B cell (primary cell): ENCODE measurements at regions not wholly inside any gene's neighbourhood (a gene's known extent, or its start where the extent isn't known, plus 50 kb on each side); places are given as distances from the start of the nearest gene placed in this dataset.
"Not testable (repeated sequence)": the region's sequence is repeated elsewhere in the genome, so short reads cannot be mapped to it uniquely, and the experiment has no call there.

Experiments used
- ATAC-seq: fragments of 200-7000 bp; cut with Tn5 transposase; one replicate; pipeline ENCODE4 v1.10.0; 2021; ENCODE audit warnings: low read depth, mild to moderate bottlenecking, moderate number of reproducible peaks, moderate library complexity
- CTCF ChIA-PET: fragments of 350-600 bp; sonication (Branson Sonifier 250); formaldehyde crosslinking; loops from one replicate; lab custom pipeline; 2021; ENCODE audit warnings: antibody characterized with exemption, inconsistent platforms; lab: Charles Lee
- POLR2A ChIA-PET: fragments of 350-600 bp; sonication (Branson Sonifier 250); formaldehyde crosslinking; loops from one replicate; lab custom pipeline; 2021; ENCODE audit warnings: antibody characterized with exemption; lab: Charles Lee
- DNase-seq: peaks from one replicate; pipeline ENCODE4 v3.0.0; 2013
- H2AFZ ChIP-seq: 2 replicates; pipeline ENCODE4 v1.6.1; 2012; ENCODE audit warnings: mild to moderate bottlenecking, low read depth, low read length; ENCODE audit not compliant: insufficient read depth, poor library complexity, severe bottlenecking
- H3K27ac ChIP-seq, 2 donors: 1 replicate in 1 of 2; 2 replicates in 1 of 2; pipeline ENCODE4 v1.5.1; 2012 to 2013; ENCODE audit warnings: low read length in 2 of 2, mild to moderate bottlenecking in 2 of 2, moderate library complexity in 1 of 2
- H3K27me3 ChIP-seq, 4 experiments: fragments of 200-600 bp in 1 of 4; sonication (generic) in 1 of 4; replicated peaks in 1 of 4; 1 replicate in 2 of 4; 2 replicates in 2 of 4; pipeline versions ENCODE4 v1.6.1 to v1.7.0; 2013 to 2016; ENCODE audit warnings: low read length in 3 of 4, mild to moderate bottlenecking in 2 of 4, mixed read lengths in 1 of 4, moderate library complexity in 1 of 4; ENCODE audit not compliant: insufficient read depth in 4 of 4, control insufficient read depth in 3 of 4; ENCODE audit errors: control extremely low read depth in 1 of 4
- H3K36me3 ChIP-seq, 2 experiments: replicated peaks in 1 of 2; 1 replicate in 1 of 2; 2 replicates in 1 of 2; pipeline versions ENCODE4 v1.6.1 to v1.7.1; 2013; ENCODE audit warnings: low read length in 1 of 2; ENCODE audit not compliant: insufficient read depth in 2 of 2, control insufficient read depth in 1 of 2; ENCODE audit errors: control extremely low read depth in 1 of 2, extremely low read depth in 1 of 2
- H3K4me1 ChIP-seq, 2 donors: fragments of 200-600 bp in 1 of 2; sonication (generic) in 1 of 2; 1 replicate in 1 of 2; 2 replicates in 1 of 2; pipeline versions ENCODE4 v1.5.1 to v1.6.1; 2013 to 2017; ENCODE audit warnings: low read length in 2 of 2; ENCODE audit not compliant: control insufficient read depth in 2 of 2, insufficient read depth in 2 of 2
- H3K4me2 ChIP-seq: replicated peaks from 2 replicates; pipeline ENCODE3; 2012; ENCODE audit warnings: mild to moderate bottlenecking, low read depth, low read length; ENCODE audit not compliant: poor library complexity, severe bottlenecking
- H3K4me3 ChIP-seq, 5 experiments: fragments of 200-600 bp in 1 of 5; sonication (generic) in 1 of 5; 1 replicate in 3 of 5; 2 replicates in 2 of 5; pipeline versions ENCODE4 v1.5.1 to v1.7.0; 2011 to 2016; ENCODE audit warnings: low read length in 4 of 5, mild to moderate bottlenecking in 4 of 5, low read depth in 2 of 5, control low read depth in 1 of 5, moderate library complexity in 1 of 5; ENCODE audit not compliant: insufficient read depth in 1 of 5; ENCODE audit errors: control extremely low read depth in 1 of 5, extremely low read depth in 1 of 5
- H3K79me2 ChIP-seq: fragments of 200-600 bp; sonication (generic); one replicate; pipeline ENCODE4 v1.6.0; 2016; ENCODE audit warnings: low read length; ENCODE audit not compliant: control insufficient read depth, insufficient read depth
- H3K9ac ChIP-seq: fragments of 200-600 bp; sonication (generic); 2 replicates; pipeline ENCODE4 v1.6.1; 2017; ENCODE audit warnings: mild to moderate bottlenecking, low read length, moderate library complexity
- H3K9me3 ChIP-seq, 3 donors: one replicate each; pipeline versions ENCODE4 v1.6.1 to v1.7.1; 2013; ENCODE audit warnings: low read length in 2 of 3; ENCODE audit not compliant: control insufficient read depth in 2 of 3, insufficient read depth in 1 of 3; ENCODE audit errors: control extremely low read depth in 1 of 3
- H4K20me1 ChIP-seq: 2 replicates; pipeline ENCODE4 v1.6.0; 2012; ENCODE audit warnings: mild to moderate bottlenecking, low read length; ENCODE audit not compliant: insufficient read depth, control insufficient read depth, poor library complexity, severe bottlenecking
- H3K27ac Mint-ChIP-seq: one replicate; pipeline ENCODE4 v1.8.0; 2021; ENCODE audit warnings: mixed read lengths
- H3K27me3 Mint-ChIP-seq: one replicate; pipeline ENCODE4 v1.8.0; 2021; ENCODE audit warnings: mixed read lengths
- H3K4me1 Mint-ChIP-seq: one replicate; pipeline ENCODE4 v1.8.0; 2021; ENCODE audit warnings: mixed read lengths
- H3K4me3 Mint-ChIP-seq: one replicate; pipeline ENCODE4 v1.8.0; 2021; ENCODE audit warnings: mixed read lengths
- H3K9me3 Mint-ChIP-seq: one replicate; pipeline ENCODE4 v1.8.0; 2022; ENCODE audit warnings: mixed read lengths; ENCODE audit not compliant: insufficient read depth
- CTCF ChIP-seq: fragments of 200-600 bp; IDR thresholded peaks from one replicate; pipeline ENCODE4 v1.8.0; 2022; ENCODE audit warnings: antibody characterized with exemption, mild to moderate bottlenecking
- EZH2 ChIP-seq: IDR thresholded peaks from 2 replicates; pipeline ENCODE4 v1.6.1; 2012; ENCODE audit warnings: borderline replicate concordance, low read depth, mild to moderate bottlenecking, moderate library complexity, low read length; ENCODE audit not compliant: insufficient read depth, poor library complexity, severe bottlenecking
- WGBS: methylation state at CpG from one replicate; pipeline ENCODE4 v1.1.5; 2013; ENCODE audit warnings: missing lambda C conversion rate; ENCODE audit not compliant: insufficient coverage; 5-methylcytosine and 5-hydroxymethylcytosine counted together
- intact Hi-C: fragments of 100-400 bp; cut with micrococcal nuclease; formaldehyde crosslinking; loops from one replicate; pipeline ENCODE4 v1.10.0; 2022

DNA sequence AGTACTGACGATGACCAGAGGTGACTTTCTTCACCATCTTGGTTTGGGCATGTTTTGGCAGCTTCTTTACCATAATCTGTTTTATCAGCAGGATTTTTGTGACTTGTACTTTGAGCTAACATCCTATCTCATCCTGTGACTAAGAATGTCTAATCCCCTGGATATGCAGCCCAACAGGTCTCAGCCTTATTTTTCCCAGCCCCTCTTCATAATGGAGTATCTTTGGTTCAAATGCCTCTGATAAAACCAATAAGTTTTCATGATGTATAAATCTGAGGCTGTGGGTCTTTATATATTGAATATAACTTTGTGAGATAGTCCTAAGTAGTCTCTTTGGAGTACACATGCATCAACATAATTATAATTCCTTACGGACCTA lies 186.9 kb upstream of the WSB1 start:
- DNase-seq (no peak), ATAC-seq (no peak)
- POLR2A ChIA-PET, result no interaction called here
- intact Hi-C loops, result no loop called here
- Histone ChIP-seq H3K27me3 (no peaks in the 10 kb centered on the region), H3K4me1 (no peaks in the 10 kb centered on the region), H3K4me3 (no peak overlapping the region), H3K27ac (no peak overlapping the region), H3K79me2 (no peaks in the 10 kb centered on the region), H2AFZ (no peak overlapping the region), H3K9me3 (no peaks in the 10 kb centered on the region), H3K9ac (no peak overlapping the region), H4K20me1 (no peaks in the 10 kb centered on the region), H3K4me2 (no peak overlapping the region), H3K36me3 (no peaks in the 10 kb centered on the region)
- Mint-ChIP-seq H3K4me3 (no peak overlapping the region), H3K27ac (no peak overlapping the region), H3K9me3 (no peaks in the 10 kb centered on the region), H3K27me3 (peaks cover 14% of the 10 kb centered on the region), H3K4me1 (no peaks in the 10 kb centered on the region)
- TF ChIP-seq CTCF, result no peak
- no peak for TF ChIP-seq EZH2
- WGBS, result no CpG with 5 or more reads among the region's 2 CpGs
- CTCF ChIA-PET, result no interaction called here

DNA sequence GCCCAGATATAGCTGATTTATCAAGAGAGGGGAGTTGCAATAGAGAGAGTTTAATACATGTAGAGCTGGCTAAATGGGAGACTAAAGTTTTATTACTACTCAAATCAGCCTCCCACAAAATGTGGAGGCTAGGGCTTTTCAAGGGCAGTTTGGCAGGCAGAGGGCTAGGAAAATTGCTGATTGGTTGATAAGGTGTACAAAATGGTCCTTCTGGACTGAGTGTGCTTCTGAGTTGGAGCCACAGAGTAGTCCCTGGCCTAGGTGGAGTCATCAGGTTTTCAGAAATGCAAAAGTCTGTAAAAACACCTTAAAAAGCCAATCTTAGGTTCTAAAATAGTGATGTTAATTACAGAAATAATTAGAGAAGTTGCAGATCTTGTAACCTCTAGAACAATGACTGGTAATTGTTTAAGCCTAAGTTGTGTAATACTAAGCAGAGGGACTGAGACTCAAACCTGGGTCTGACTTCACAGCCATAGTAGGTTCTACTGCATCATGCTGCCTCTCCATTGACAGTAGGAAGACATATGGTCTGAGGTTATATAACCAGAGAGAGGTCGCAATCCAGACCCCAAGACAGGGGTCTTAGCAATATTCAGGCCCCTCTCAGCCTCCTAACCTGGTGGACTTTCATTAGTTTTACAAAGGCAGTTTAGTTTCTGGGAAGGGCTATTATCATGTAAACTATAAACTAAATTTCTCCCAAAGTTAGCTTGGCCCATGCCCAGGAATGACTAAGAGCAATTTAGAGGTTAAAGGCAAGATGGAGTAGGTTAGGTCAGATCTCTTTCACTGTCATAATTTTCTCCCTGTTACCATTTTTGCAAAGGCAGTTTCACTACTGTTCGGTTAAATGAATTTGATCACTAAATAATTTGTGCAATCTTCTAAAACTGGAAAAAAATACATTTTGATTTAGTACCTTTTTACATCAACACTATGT lies 186.3 kb upstream of the WSB1 start:
- H3K36me3 ChIP-seq, H3K9me3 Mint-ChIP-seq, H3K4me2 ChIP-seq, CTCF ChIA-PET, intact Hi-C loops, H3K4me1 ChIP-seq, H3K4me3 ChIP-seq, H3K27ac Mint-ChIP-seq, H3K4me1 Mint-ChIP-seq, H4K20me1 ChIP-seq, H3K27ac ChIP-seq, H2AFZ ChIP-seq, H3K27me3 ChIP-seq, H3K9me3 ChIP-seq, DNase-seq, H3K79me2 ChIP-seq, ATAC-seq, POLR2A ChIA-PET, H3K9ac ChIP-seq, H3K4me3 Mint-ChIP-seq: not testable (repeated sequence)
- no CpG with 5 or more reads among the region's 2 CpGs for WGBS
- H3K27me3 Mint-ChIP-seq, result peaks cover 15% of the 10 kb centered on the region
